ENCODE measurements at regions not wholly inside any gene's neighbourhood (a gene's known extent, or its start where the extent isn't known, plus 50 kb on each side); places are given as distances from the start of the nearest gene placed in this dataset.

- H3K27me3 Mint-ChIP-seq = no peaks in the 10 kb centered on the region
- Histone ChIP-seq H3K4me3 (ENCODE audit: control extremely low read depth in 1 of 5, extremely low read depth in 1 of 5, insufficient read depth in 1 of 5, low read depth in 2 of 5, low read length in 4 of 5) (no peak overlapping the region), H3K9me3 (ENCODE audit: control extremely low read depth in 1 of 3, control insufficient read depth in 2 of 3, insufficient read depth in 1 of 3, low read length in 2 of 3) (no peaks in the 10 kb centered on the region), H3K4me2 (replicated peaks; ENCODE audit: low read depth, low read length, poor library complexity, severe bottlenecking) (no peak overlapping the region), H3K9ac (ENCODE audit: low read length) (no peak overlapping the region), H3K4me1 (ENCODE audit: control insufficient read depth in 2 of 2, insufficient read depth in 2 of 2, low read length in 2 of 2) (no peaks in the 10 kb centered on the region), H3K27ac (ENCODE audit: low read length in 2 of 2) (no peak overlapping the region), H4K20me1 (ENCODE audit: control insufficient read depth, insufficient read depth, low read length, poor library complexity, severe bottlenecking) (no peaks in the 10 kb centered on the region), H2AFZ (ENCODE audit: insufficient read depth, low read depth, low read length, poor library complexity, severe bottlenecking) (no peak overlapping the region), H3K79me2 (ENCODE audit: control insufficient read depth, insufficient read depth, low read length) (no peaks in the 10 kb centered on the region), H3K36me3 (replicated peaks in 1 of 2; ENCODE audit: control extremely low read depth in 1 of 2, control insufficient read depth in 1 of 2, extremely low read depth in 1 of 2, insufficient read depth in 2 of 2, low read length in 1 of 2) (no peaks in the 10 kb centered on the region), H3K27me3 (replicated peaks in 1 of 4; ENCODE audit: control extremely low read depth in 1 of 4, control insufficient read depth in 3 of 4, insufficient read depth in 4 of 4, low read length in 3 of 4) (no peaks in the 10 kb centered on the region)
- CTCF ChIA-PET = no interaction called here
- no peak for TF ChIP-seq EZH2 (IDR thresholded peaks at IDR 0.05; ENCODE audit: borderline replicate concordance, insufficient read depth, low read depth, low read length, poor library complexity, severe bottlenecking)
- TF ChIP-seq CTCF (IDR thresholded peaks at IDR 0.05) = no peak
- intact Hi-C loops (cut with micrococcal nuclease) = no loop called here
- H3K27ac Mint-ChIP-seq = no peak overlapping the region
- no peak for DNase-seq
- H3K4me1 Mint-ChIP-seq = no peaks in the 10 kb centered on the region
- POLR2A ChIA-PET = no interaction called here
- no peaks in the 10 kb centered on the region for H3K9me3 Mint-ChIP-seq (ENCODE audit: insufficient read depth)
- H3K4me3 Mint-ChIP-seq = no peak overlapping the region
- no peak for ATAC-seq (ENCODE audit: low read depth)
- 100% methylated on average over 1 of the region's 2 CpGs for WGBS (ENCODE audit: insufficient coverage)
Measured at GRCh38 chr5:136909906-136910305, 544.6 kb upstream of the TRPC7 start.

- Histone ChIP-seq H3K4me3 (ENCODE audit: control extremely low read depth in 1 of 5, extremely low read depth in 1 of 5, insufficient read depth in 1 of 5, low read depth in 2 of 5, low read length in 4 of 5) (no peak overlapping the region), H3K4me1 (ENCODE audit: control insufficient read depth in 2 of 2, insufficient read depth in 2 of 2, low read length in 2 of 2) (no peaks in the 10 kb centered on the region), H3K4me2 (replicated peaks; ENCODE audit: low read depth, low read length, poor library complexity, severe bottlenecking) (no peak overlapping the region), H4K20me1 (ENCODE audit: control insufficient read depth, insufficient read depth, low read length, poor library complexity, severe bottlenecking) (no peaks in the 10 kb centered on the region), H3K79me2 (ENCODE audit: control insufficient read depth, insufficient read depth, low read length) (no peaks in the 10 kb centered on the region), H3K9ac (ENCODE audit: low read length) (no peak overlapping the region), H2AFZ (ENCODE audit: insufficient read depth, low read depth, low read length, poor library complexity, severe bottlenecking) (no peak overlapping the region), H3K27me3 (replicated peaks in 1 of 4; ENCODE audit: control extremely low read depth in 1 of 4, control insufficient read depth in 3 of 4, insufficient read depth in 4 of 4, low read length in 3 of 4) (no peaks in the 10 kb centered on the region), H3K27ac (ENCODE audit: low read length in 2 of 2) (no peak overlapping the region), H3K36me3 (replicated peaks in 1 of 2; ENCODE audit: control extremely low read depth in 1 of 2, control insufficient read depth in 1 of 2, extremely low read depth in 1 of 2, insufficient read depth in 2 of 2, low read length in 1 of 2) (no peaks in the 10 kb centered on the region), H3K9me3 (ENCODE audit: control extremely low read depth in 1 of 3, control insufficient read depth in 2 of 3, insufficient read depth in 1 of 3, low read length in 2 of 3) (no peaks in the 10 kb centered on the region)
- Mint-ChIP-seq H3K9me3 (ENCODE audit: insufficient read depth) (no peaks in the 10 kb centered on the region), H3K27ac (no peak overlapping the region), H3K27me3 (no peaks in the 10 kb centered on the region), H3K4me1 (no peaks in the 10 kb centered on the region), H3K4me3 (no peak overlapping the region)
- no peak for ATAC-seq (ENCODE audit: low read depth)
- 86% methylated on average over 1 of the region's 3 CpGs for WGBS (ENCODE audit: insufficient coverage)
- ChIA-PET CTCF (no interaction called here), POLR2A (no interaction called here)
- TF ChIP-seq EZH2 (IDR thresholded peaks at IDR 0.05; ENCODE audit: borderline replicate concordance, insufficient read depth, low read depth, low read length, poor library complexity, severe bottlenecking) (no peak), CTCF (IDR thresholded peaks at IDR 0.05) (no peak)
- no peak for DNase-seq
- intact Hi-C loops (cut with micrococcal nuclease) = no loop called here
Measured at GRCh38 chr5:136907371-136907770, 542.0 kb upstream of the TRPC7 start.
